B cell (primary cell): ENCODE measurements at regions not wholly inside any gene's neighbourhood (a gene's known extent, or its start where the extent isn't known, plus 50 kb on each side); places are given as distances from the start of the nearest gene placed in this dataset.

ENCODE experiments used
- CTCF ChIP-seq: fragments of 200-600 bp; IDR thresholded peaks from one replicate; pipeline ENCODE4 v1.8.0; 2022; ENCODE audit warnings: antibody characterized with exemption, mild to moderate bottlenecking
- EZH2 ChIP-seq: IDR thresholded peaks from 2 replicates; pipeline ENCODE4 v1.6.1; 2012; ENCODE audit warnings: borderline replicate concordance, low read depth, mild to moderate bottlenecking, moderate library complexity, low read length; ENCODE audit not compliant: insufficient read depth, poor library complexity, severe bottlenecking

GRCh38 chr19:46920362-46920761, 59.6 kb downstream of the ARHGAP35 start:
- TF ChIP-seq CTCF (no peak), EZH2 (no peak)
